HFF-Myc (cell line): ENCODE measurements at regions not wholly inside any gene's neighbourhood (a gene's known extent, or its start where the extent isn't known, plus 50 kb on each side); places are given as distances from the start of the nearest gene placed in this dataset.

Source experiments
- DNase-seq: peaks from one replicate; pipeline ENCODE4 v3.0.0-alpha.2; 2011; ENCODE audit warnings: low read depth; ENCODE audit errors: extremely low read depth
- H3K4me3 ChIP-seq: replicated peaks from 2 replicates; pipeline ENCODE4 v1.5.1; 2011; ENCODE audit warnings: low read depth, mild to moderate bottlenecking, control low read depth, low read length
- TF ChIP-seq, protein P1 (sequence below): IDR thresholded peaks from 2 replicates; pipeline ENCODE4 v1.5.1; 2012; ENCODE audit warnings: mild to moderate bottlenecking, low read depth, low read length, control low read depth; ENCODE audit errors: missing control alignments

DNA sequence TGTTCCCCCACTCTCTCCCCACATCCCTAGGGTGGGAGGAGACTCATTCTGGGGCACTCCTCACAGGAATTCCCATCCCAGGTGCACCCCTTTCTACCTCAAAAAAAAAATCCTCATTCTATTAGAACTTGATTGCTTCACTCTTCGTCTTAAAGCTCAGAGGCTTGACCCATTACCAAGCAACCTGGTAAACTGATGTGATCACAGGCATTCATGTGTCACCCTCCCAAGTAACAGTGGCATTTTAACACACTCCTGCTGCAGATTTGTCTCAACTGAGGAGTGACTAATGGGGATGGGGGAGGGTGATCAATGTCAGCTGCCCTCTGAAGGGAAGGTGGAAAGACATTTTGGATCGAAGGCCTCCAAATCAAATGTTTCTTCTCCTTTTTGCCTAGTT, 78.1 kb upstream of the PTHLH start:
- TF ChIP-seq, protein P1, sequence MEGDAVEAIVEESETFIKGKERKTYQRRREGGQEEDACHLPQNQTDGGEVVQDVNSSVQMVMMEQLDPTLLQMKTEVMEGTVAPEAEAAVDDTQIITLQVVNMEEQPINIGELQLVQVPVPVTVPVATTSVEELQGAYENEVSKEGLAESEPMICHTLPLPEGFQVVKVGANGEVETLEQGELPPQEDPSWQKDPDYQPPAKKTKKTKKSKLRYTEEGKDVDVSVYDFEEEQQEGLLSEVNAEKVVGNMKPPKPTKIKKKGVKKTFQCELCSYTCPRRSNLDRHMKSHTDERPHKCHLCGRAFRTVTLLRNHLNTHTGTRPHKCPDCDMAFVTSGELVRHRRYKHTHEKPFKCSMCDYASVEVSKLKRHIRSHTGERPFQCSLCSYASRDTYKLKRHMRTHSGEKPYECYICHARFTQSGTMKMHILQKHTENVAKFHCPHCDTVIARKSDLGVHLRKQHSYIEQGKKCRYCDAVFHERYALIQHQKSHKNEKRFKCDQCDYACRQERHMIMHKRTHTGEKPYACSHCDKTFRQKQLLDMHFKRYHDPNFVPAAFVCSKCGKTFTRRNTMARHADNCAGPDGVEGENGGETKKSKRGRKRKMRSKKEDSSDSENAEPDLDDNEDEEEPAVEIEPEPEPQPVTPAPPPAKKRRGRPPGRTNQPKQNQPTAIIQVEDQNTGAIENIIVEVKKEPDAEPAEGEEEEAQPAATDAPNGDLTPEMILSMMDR: no peak
- H3K4me3 ChIP-seq: no peak overlapping the region
- no peak for DNase-seq

DNA sequence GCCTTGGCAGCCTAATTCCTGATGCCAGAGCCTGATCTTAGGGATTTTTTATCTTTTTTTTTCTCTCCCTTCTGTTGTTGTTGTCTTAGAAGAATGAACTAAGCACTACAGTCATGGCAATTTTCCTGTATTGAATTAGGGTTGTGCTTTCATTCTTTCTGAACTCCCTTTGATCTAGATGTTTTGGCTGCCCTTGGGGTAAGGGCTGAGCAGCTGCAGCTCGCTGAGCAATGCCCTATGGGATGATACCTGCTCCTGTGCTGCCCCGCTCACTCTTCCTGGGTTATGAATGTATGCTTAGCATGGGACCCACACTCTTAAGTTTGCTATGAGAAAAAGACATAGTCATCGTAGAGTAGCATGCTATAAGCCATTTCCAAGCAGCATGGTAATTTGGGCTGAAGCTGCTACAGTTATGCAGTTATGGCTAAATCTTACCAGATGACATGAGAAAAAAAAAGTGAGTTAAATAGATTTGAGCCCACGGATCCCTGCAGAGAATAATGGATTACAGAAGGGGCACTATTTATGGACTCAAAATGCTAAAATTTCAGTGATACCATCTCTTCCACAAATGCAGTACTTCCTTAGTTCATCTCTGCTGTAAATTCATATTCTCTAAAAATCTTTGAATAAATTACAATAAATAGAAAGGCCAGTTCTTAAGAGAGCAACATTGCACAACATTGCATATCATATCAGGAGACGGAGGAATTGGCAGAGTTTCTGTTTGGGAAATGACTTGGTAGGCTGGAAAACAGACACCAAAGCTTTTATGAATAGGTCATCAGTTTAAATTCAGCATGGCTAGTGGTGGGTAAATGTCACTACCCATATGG, 79.2 kb upstream of the PTHLH start:
- DNase-seq: no peak
- H3K4me3 ChIP-seq: no peak overlapping the region
- TF ChIP-seq, protein P1: no peak

DNA sequence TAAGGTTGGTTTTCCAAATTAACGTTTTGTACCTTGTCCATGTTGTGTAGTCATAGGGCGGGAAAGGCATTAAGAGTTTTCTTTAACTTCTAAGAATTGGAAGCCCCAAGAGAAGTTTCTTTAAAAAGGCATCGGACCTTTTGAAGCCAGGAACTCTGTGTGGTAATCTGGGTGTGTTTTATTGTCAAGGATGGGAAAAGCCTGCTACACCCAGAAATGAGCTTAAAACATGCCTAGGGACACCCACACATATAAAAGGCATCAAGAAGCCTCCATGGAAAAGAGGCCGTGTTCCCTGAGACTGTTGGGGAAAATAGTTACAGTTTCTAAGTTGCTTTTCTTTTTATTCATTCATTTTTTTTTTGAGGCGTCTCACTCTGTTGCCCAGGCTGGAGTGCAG, 81.0 kb upstream of the PTHLH start:
- no peak for DNase-seq
- H3K4me3 ChIP-seq: no peak overlapping the region
- TF ChIP-seq, protein P1: no peak

- DNase-seq: no peak
- no peak overlapping the region for H3K4me3 ChIP-seq
- TF ChIP-seq, protein P1: no peak
Observed at GRCh38 chr12:28054583-28054982, 82.0 kb upstream of the PTHLH start.

- DNase-seq: no peak
- H3K4me3 ChIP-seq: no peak overlapping the region
- TF ChIP-seq, protein P1: no peak
Observed at GRCh38 chr12:28057856-28058615, 85.5 kb upstream of the PTHLH start.

- no peak for DNase-seq
- H3K4me3 ChIP-seq: no peak overlapping the region
- TF ChIP-seq, protein P1: no peak
Observed at GRCh38 chr12:28059220-28059619, 86.7 kb upstream of the PTHLH start.
